Neural cell (in vitro differentiated cells): ENCODE measurements at regions not wholly inside any gene's neighbourhood (a gene's known extent, or its start where the extent isn't known, plus 50 kb on each side); places are given as distances from the start of the nearest gene placed in this dataset.

ENCODE experiments used
- H2AFZ ChIP-seq: fragments of 200-600, 300-800 bp; sonication (generic), shearing (Covaris generic); 2 replicates; pipeline ENCODE4 v1.6.0; 2014; ENCODE audit warnings: low read depth, mild to moderate bottlenecking, antibody characterized with exemption, low read length, moderate library complexity
- H3F3A ChIP-seq: fragments of 200-600 bp; shearing (Covaris generic); 2 replicates; pipeline ENCODE4 v1.6.1; 2016; ENCODE audit warnings: mild to moderate bottlenecking, moderate library complexity, mixed read lengths, antibody characterized with exemption, low read length; ENCODE audit not compliant: insufficient read depth, poor library complexity, severe bottlenecking
- H3K27ac ChIP-seq: fragments of 200-600, 300-800 bp; sonication (generic), shearing (Covaris generic); 2 replicates; pipeline ENCODE4 v1.5.1; 2014; ENCODE audit warnings: mild to moderate bottlenecking, low read length, moderate library complexity
- H3K27me3 ChIP-seq: fragments of 300-800, 200-600 bp; sonication (generic), shearing (Covaris generic); 2 replicates; pipeline ENCODE4 v1.6.0; 2014; ENCODE audit warnings: mild to moderate bottlenecking, low read depth, low read length, moderate library complexity; ENCODE audit not compliant: insufficient read depth
- H3K36me3 ChIP-seq: fragments of 300-800, 200-600 bp; sonication (generic), shearing (Covaris generic); 2 replicates; pipeline ENCODE4 v1.5.1; 2014; ENCODE audit warnings: mild to moderate bottlenecking, antibody characterized with exemption, low read length, moderate library complexity; ENCODE audit not compliant: insufficient read depth
- H3K4me2 ChIP-seq: fragments of 300-800, 200-600 bp; sonication (generic), shearing (Covaris generic); 2 replicates; pipeline ENCODE4 v1.6.0; 2014; ENCODE audit warnings: mild to moderate bottlenecking, low read length
- H3K4me3 ChIP-seq: fragments of 300-800, 200-600 bp; sonication (generic), shearing (Covaris generic); 2 replicates; pipeline ENCODE4 v1.5.1; 2014; ENCODE audit warnings: mild to moderate bottlenecking, low read length, moderate library complexity
- H3K79me2 ChIP-seq: fragments of 200-600 bp; shearing (Covaris generic); replicated peaks from 2 replicates; pipeline ENCODE4 v1.6.0; 2014; ENCODE audit warnings: mild to moderate bottlenecking, low read length, moderate library complexity; ENCODE audit not compliant: insufficient read depth
- H3K9ac ChIP-seq: fragments of 300-800, 200-600 bp; sonication (generic), shearing (Covaris generic); 2 replicates; pipeline ENCODE4 v1.6.1; 2016; ENCODE audit warnings: mild to moderate bottlenecking, low read length, mixed read lengths
- H3K9me2 ChIP-seq: fragments of 200-600 bp; shearing (Covaris generic); 2 replicates; pipeline ENCODE4 v1.6.1; 2016; ENCODE audit warnings: mild to moderate bottlenecking, low read length, mixed read lengths; ENCODE audit not compliant: insufficient read depth
- H3K9me3 ChIP-seq: fragments of 200-600, 300-800 bp; sonication (generic), shearing (Covaris generic); 2 replicates; pipeline ENCODE4 v1.6.1; 2016; ENCODE audit warnings: mild to moderate bottlenecking, mixed run types, low read length, moderate library complexity, mixed read lengths
- H4K20me1 ChIP-seq: fragments of 200-600 bp; shearing (Covaris generic); 2 replicates; pipeline ENCODE4 v1.6.1; 2016; ENCODE audit warnings: mild to moderate bottlenecking, mixed run types; ENCODE audit not compliant: insufficient read depth
- EP300 ChIP-seq: fragments of 450-650 bp; conservative IDR thresholded peaks from 2 replicates; pipeline ENCODE4 v1.6.1; 2014; ENCODE audit warnings: antibody characterized with exemption, mild to moderate bottlenecking, moderate library complexity; ENCODE audit not compliant: poor library complexity, severe bottlenecking
- EZH2 ChIP-seq: fragments of 200-600, 300-800 bp; shearing (Covaris generic), sonication (generic); IDR thresholded peaks from 2 replicates; pipeline ENCODE4 v1.6.1; 2014; ENCODE audit warnings: antibody characterized with exemption, low read length, borderline replicate concordance, mild to moderate bottlenecking; ENCODE audit not compliant: insufficient read depth, poor library complexity, severe bottlenecking
- MXI1 ChIP-seq: fragments of 450-650 bp; conservative IDR thresholded peaks from 2 replicates; pipeline ENCODE4 v1.6.1; 2014; ENCODE audit warnings: antibody characterized with exemption, mild to moderate bottlenecking; ENCODE audit not compliant: poor library complexity, severe bottlenecking
- POLR2AphosphoS5 ChIP-seq: IDR thresholded peaks from 2 replicates; pipeline ENCODE4 v1.6.1; 2012
- RAD21 ChIP-seq: fragments of 450-650 bp; conservative IDR thresholded peaks from 2 replicates; pipeline ENCODE4 v1.6.1; 2014; ENCODE audit warnings: antibody characterized with exemption, mild to moderate bottlenecking, moderate library complexity
- SMC3 ChIP-seq: fragments of 450-650 bp; conservative IDR thresholded peaks from 2 replicates; pipeline ENCODE4 v1.6.1; 2014; ENCODE audit warnings: antibody characterized with exemption, mild to moderate bottlenecking, moderate library complexity; ENCODE audit not compliant: poor library complexity
- TAF1 ChIP-seq: IDR thresholded peaks from 2 replicates; pipeline ENCODE4 v1.6.1; 2012; ENCODE audit warnings: low read depth
- TF ChIP-seq, protein P1 (sequence below): fragments of 450-650 bp; IDR thresholded peaks from 2 replicates; pipeline ENCODE4 v1.5.1; 2014; ENCODE audit warnings: antibody characterized with exemption, mild to moderate bottlenecking, moderate library complexity; ENCODE audit not compliant: poor library complexity, severe bottlenecking
- TF ChIP-seq, protein P2 (sequence below): IDR thresholded peaks from 2 replicates; pipeline ENCODE4 v1.6.1; 2012; ENCODE audit warnings: borderline replicate concordance

- Histone ChIP-seq H2AFZ (no peak overlapping the region), H3K9me2 (no peaks in the 10 kb centered on the region), H3K4me2 (no peak overlapping the region), H3K79me2 (no peaks in the 10 kb centered on the region), H3K9me3 (no peaks in the 10 kb centered on the region), H3F3A (no peaks in the 10 kb centered on the region), H3K27me3 (no peaks in the 10 kb centered on the region), H3K27ac (no peak overlapping the region), H3K9ac (no peak overlapping the region), H3K36me3 (no peaks in the 10 kb centered on the region), H4K20me1 (no peaks in the 10 kb centered on the region), H3K4me3 (no peak overlapping the region)
- no peak for TF ChIP-seq POLR2AphosphoS5
- TF ChIP-seq EZH2 = no peak
- TF ChIP-seq, protein P1, sequence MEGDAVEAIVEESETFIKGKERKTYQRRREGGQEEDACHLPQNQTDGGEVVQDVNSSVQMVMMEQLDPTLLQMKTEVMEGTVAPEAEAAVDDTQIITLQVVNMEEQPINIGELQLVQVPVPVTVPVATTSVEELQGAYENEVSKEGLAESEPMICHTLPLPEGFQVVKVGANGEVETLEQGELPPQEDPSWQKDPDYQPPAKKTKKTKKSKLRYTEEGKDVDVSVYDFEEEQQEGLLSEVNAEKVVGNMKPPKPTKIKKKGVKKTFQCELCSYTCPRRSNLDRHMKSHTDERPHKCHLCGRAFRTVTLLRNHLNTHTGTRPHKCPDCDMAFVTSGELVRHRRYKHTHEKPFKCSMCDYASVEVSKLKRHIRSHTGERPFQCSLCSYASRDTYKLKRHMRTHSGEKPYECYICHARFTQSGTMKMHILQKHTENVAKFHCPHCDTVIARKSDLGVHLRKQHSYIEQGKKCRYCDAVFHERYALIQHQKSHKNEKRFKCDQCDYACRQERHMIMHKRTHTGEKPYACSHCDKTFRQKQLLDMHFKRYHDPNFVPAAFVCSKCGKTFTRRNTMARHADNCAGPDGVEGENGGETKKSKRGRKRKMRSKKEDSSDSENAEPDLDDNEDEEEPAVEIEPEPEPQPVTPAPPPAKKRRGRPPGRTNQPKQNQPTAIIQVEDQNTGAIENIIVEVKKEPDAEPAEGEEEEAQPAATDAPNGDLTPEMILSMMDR = no peak
- TF ChIP-seq RAD21 = no peak
- TF ChIP-seq SMC3 = no peak
Measured at GRCh38 chr4:83962492-83962891, 426.6 kb downstream of the GPAT3 start.

- H3K4me3 ChIP-seq = no peak overlapping the region
- TF ChIP-seq SMC3 (no peak), TAF1 (no peak), MXI1 (no peak), POLR2AphosphoS5 (no peak), RAD21 (no peak), EP300 (no peak), EZH2 (no peak)
- TF ChIP-seq, protein P1 = no peak
- TF ChIP-seq, protein P2, sequence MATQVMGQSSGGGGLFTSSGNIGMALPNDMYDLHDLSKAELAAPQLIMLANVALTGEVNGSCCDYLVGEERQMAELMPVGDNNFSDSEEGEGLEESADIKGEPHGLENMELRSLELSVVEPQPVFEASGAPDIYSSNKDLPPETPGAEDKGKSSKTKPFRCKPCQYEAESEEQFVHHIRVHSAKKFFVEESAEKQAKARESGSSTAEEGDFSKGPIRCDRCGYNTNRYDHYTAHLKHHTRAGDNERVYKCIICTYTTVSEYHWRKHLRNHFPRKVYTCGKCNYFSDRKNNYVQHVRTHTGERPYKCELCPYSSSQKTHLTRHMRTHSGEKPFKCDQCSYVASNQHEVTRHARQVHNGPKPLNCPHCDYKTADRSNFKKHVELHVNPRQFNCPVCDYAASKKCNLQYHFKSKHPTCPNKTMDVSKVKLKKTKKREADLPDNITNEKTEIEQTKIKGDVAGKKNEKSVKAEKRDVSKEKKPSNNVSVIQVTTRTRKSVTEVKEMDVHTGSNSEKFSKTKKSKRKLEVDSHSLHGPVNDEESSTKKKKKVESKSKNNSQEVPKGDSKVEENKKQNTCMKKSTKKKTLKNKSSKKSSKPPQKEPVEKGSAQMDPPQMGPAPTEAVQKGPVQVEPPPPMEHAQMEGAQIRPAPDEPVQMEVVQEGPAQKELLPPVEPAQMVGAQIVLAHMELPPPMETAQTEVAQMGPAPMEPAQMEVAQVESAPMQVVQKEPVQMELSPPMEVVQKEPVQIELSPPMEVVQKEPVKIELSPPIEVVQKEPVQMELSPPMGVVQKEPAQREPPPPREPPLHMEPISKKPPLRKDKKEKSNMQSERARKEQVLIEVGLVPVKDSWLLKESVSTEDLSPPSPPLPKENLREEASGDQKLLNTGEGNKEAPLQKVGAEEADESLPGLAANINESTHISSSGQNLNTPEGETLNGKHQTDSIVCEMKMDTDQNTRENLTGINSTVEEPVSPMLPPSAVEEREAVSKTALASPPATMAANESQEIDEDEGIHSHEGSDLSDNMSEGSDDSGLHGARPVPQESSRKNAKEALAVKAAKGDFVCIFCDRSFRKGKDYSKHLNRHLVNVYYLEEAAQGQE = no peak
- no peaks in the 10 kb centered on the region for H3K9me2 ChIP-seq
- no peak overlapping the region for H2AFZ ChIP-seq
- no peaks in the 10 kb centered on the region for H3K79me2 ChIP-seq
- H3K9ac ChIP-seq = no peak overlapping the region
- H4K20me1 ChIP-seq = no peaks in the 10 kb centered on the region
- no peaks in the 10 kb centered on the region for H3K9me3 ChIP-seq
- no peaks in the 10 kb centered on the region for H3K27me3 ChIP-seq
- no peak overlapping the region for H3K27ac ChIP-seq
- H3K4me2 ChIP-seq = no peak overlapping the region
- no peaks in the 10 kb centered on the region for H3K36me3 ChIP-seq
- H3F3A ChIP-seq = no peaks in the 10 kb centered on the region
Measured at GRCh38 chr4:83961575-83961974, 425.7 kb downstream of the GPAT3 start.
